GM12878 (cell line): ENCODE measurements at regions not wholly inside any gene's neighbourhood (a gene's known extent, or its start where the extent isn't known, plus 50 kb on each side); places are given as distances from the start of the nearest gene placed in this dataset.

Experiments
- CREB1 ChIP-seq: IDR thresholded peaks from 2 replicates; pipeline ENCODE4 v1.6.1; 2012; ENCODE audit warnings: low read depth, mild to moderate bottlenecking, inconsistent platforms
- EP300 ChIP-seq, 2 experiments: fragments of 150-350 bp in 1 of 2; IDR thresholded peaks; 2 replicates each; pipeline ENCODE4 v1.6.1; 2011 to 2012; ENCODE audit warnings: low read depth in 2 of 2, low read length in 2 of 2, borderline replicate concordance in 1 of 2, improper control_type of control experiment in 1 of 2, inconsistent platforms in 1 of 2; ENCODE audit not compliant: control insufficient read depth in 1 of 2
- POLR2AphosphoS5 ChIP-seq: IDR thresholded peaks from 2 replicates; pipeline ENCODE4 v1.6.1; 2011; ENCODE audit warnings: mild to moderate bottlenecking, low read length, inconsistent platforms
- RELB ChIP-seq: fragments of 450-650 bp; IDR thresholded peaks from 2 replicates; pipeline ENCODE4 v1.6.1; 2017; ENCODE audit warnings: low read depth, mild to moderate bottlenecking, moderate library complexity
- TF ChIP-seq, protein P1 (sequence below), 3 experiments: IDR thresholded peaks in 2 of 3; conservative IDR thresholded peaks in 1 of 3; 2 replicates each; pipeline ENCODE4 v1.5.1; 2011; ENCODE audit warnings: low read depth in 3 of 3, low read length in 3 of 3, mild to moderate bottlenecking in 3 of 3, control low read depth in 2 of 3, moderate library complexity in 2 of 3, inconsistent platforms in 1 of 3, mixed read lengths in 1 of 3; ENCODE audit not compliant: control insufficient read depth in 2 of 3, insufficient read depth in 1 of 3; ENCODE audit errors: extremely low read depth in 1 of 3

DNA sequence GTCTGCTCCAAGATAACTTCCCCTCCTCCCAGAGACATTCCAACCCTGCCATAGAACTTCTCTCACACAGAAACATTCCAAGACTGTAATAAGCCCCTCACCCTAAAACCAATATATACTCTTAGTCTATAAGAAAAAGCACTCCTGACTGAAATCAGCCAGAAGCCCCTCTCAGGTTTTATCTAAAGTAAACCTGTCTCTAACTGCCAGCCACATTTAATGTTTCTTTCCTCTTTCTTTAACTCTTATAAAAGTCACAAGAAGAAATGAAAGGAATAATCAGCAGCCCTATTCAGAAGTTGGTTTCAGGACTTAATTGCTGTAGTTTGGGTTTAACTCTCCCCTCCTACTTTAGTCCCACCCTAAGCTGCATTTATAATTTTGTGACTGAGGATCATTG is 165.0 kb upstream of the ZCCHC13 start:
- TF ChIP-seq, protein P1, sequence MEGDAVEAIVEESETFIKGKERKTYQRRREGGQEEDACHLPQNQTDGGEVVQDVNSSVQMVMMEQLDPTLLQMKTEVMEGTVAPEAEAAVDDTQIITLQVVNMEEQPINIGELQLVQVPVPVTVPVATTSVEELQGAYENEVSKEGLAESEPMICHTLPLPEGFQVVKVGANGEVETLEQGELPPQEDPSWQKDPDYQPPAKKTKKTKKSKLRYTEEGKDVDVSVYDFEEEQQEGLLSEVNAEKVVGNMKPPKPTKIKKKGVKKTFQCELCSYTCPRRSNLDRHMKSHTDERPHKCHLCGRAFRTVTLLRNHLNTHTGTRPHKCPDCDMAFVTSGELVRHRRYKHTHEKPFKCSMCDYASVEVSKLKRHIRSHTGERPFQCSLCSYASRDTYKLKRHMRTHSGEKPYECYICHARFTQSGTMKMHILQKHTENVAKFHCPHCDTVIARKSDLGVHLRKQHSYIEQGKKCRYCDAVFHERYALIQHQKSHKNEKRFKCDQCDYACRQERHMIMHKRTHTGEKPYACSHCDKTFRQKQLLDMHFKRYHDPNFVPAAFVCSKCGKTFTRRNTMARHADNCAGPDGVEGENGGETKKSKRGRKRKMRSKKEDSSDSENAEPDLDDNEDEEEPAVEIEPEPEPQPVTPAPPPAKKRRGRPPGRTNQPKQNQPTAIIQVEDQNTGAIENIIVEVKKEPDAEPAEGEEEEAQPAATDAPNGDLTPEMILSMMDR (IDR thresholded peaks at IDR 0.05 in 2 of 3, conservative IDR thresholded peaks at IDR 0.05 in 1 of 3; ENCODE audit: control insufficient read depth in 2 of 3, extremely low read depth in 1 of 3, insufficient read depth in 1 of 3, low read depth in 3 of 3, low read length in 3 of 3): no peak
- TF ChIP-seq POLR2AphosphoS5: no peak
- no peak for TF ChIP-seq EP300 (IDR thresholded peaks at IDR 0.05; ENCODE audit: borderline replicate concordance in 1 of 2, control insufficient read depth in 1 of 2, low read depth in 2 of 2, low read length in 2 of 2)
- TF ChIP-seq RELB: no peak
- no peak for TF ChIP-seq CREB1
